Vagina (tissue), 2 donors: ENCODE measurements at regions not wholly inside any gene's neighbourhood (a gene's known extent, or its start where the extent isn't known, plus 50 kb on each side); places are given as distances from the start of the nearest gene placed in this dataset.

Source experiments
- CTCF ChIP-seq, 3 experiments: fragments of 450-650 bp in 2 of 3; fragments of 200-600 bp in 1 of 3; sonication (generic) in 1 of 3; IDR thresholded peaks; one replicate each; pipeline ENCODE4 v1.5.1; 2017 to 2019; ENCODE audit warnings: antibody characterized with exemption in 3 of 3, mild to moderate bottlenecking in 2 of 3, moderate library complexity in 2 of 3
- POLR2A ChIP-seq, 2 donors: fragments of 450-650 bp; IDR thresholded peaks; one replicate each; pipeline ENCODE4 v1.6.1; 2017; ENCODE audit warnings: antibody characterized with exemption in 2 of 2, mild to moderate bottlenecking in 2 of 2, moderate library complexity in 2 of 2
- POLR2AphosphoS5 ChIP-seq, 2 donors: sonication (generic); formaldehyde crosslinking; IDR thresholded peaks; one replicate each; pipeline ENCODE4 v1.9.0; 2017; ENCODE audit warnings: antibody characterized with exemption in 2 of 2, mild to moderate bottlenecking in 2 of 2, low read depth in 1 of 2; ENCODE audit not compliant: insufficient read depth in 1 of 2

GRCh38 chr18:24919181-24919797 lies 432.7 kb downstream of the ZNF521 start:
- TF ChIP-seq CTCF (IDR thresholded peaks at IDR 0.05) (no peak), POLR2A (IDR thresholded peaks at IDR 0.05) (no peak), POLR2AphosphoS5 (IDR thresholded peaks at IDR 0.05; ENCODE audit: insufficient read depth in 1 of 2, low read depth in 1 of 2) (no peak)
